ENCODE measurements at regions not wholly inside any gene's neighbourhood (a gene's known extent, or its start where the extent isn't known, plus 50 kb on each side); places are given as distances from the start of the nearest gene placed in this dataset.

DNA sequence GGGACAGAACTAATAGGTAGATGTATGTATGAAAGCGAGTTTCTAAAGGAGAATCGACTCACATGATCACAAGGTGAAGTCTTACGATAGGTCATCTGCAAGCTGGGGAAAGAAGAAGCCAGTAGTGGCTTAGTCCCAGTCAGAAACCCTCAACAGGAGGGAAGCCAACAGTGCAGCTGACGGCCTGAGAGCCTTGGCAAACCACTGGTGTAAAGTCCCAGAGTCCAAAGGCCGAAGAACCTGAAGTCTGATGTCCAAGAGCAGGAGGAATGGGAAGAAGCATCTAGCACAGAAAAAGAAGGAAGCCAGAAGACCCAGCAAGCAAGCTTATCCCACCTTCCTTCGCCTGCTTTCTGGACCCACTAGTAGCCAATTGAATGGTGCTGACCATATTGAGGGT is 507.6 kb upstream of the ARGLU1 start:
- TF ChIP-seq, protein P1, sequence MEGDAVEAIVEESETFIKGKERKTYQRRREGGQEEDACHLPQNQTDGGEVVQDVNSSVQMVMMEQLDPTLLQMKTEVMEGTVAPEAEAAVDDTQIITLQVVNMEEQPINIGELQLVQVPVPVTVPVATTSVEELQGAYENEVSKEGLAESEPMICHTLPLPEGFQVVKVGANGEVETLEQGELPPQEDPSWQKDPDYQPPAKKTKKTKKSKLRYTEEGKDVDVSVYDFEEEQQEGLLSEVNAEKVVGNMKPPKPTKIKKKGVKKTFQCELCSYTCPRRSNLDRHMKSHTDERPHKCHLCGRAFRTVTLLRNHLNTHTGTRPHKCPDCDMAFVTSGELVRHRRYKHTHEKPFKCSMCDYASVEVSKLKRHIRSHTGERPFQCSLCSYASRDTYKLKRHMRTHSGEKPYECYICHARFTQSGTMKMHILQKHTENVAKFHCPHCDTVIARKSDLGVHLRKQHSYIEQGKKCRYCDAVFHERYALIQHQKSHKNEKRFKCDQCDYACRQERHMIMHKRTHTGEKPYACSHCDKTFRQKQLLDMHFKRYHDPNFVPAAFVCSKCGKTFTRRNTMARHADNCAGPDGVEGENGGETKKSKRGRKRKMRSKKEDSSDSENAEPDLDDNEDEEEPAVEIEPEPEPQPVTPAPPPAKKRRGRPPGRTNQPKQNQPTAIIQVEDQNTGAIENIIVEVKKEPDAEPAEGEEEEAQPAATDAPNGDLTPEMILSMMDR (conservative IDR thresholded peaks at IDR 0.05 in 1 of 2, IDR thresholded peaks at IDR 0.05 in 1 of 2; ENCODE audit: extremely low read depth in 1 of 2, insufficient read depth in 1 of 2, low read depth in 1 of 2, low read length in 2 of 2), result no peak
- TF ChIP-seq EZH2 (IDR thresholded peaks at IDR 0.05; ENCODE audit: borderline replicate concordance, low read length), result no peak
